Colon (tissue), 2 donors: ENCODE measurements at regions not wholly inside any gene's neighbourhood (a gene's known extent, or its start where the extent isn't known, plus 50 kb on each side); places are given as distances from the start of the nearest gene placed in this dataset.

Experiments used
- FAIRE-seq: peaks from 2 replicates; lab custom pipeline; 2012; peaks lifted over from hg19 to GRCh38; lab: Jason Lieb, UNC
- donor health status: control.
- donor health status: control.

- no peak for FAIRE-seq
Observed at GRCh38 chr5:20276061-20276958, 288.3 kb upstream of the CDH18 start.

- no peak for FAIRE-seq
Observed at GRCh38 chr5:20266066-20266465, 278.1 kb upstream of the CDH18 start.

- FAIRE-seq = no peak
Observed at GRCh38 chr5:20262896-20263295, 274.9 kb upstream of the CDH18 start.

GRCh38 chr5:20254748-20255147 lies 266.7 kb upstream of the CDH18 start:
- FAIRE-seq = no peak

GRCh38 chr5:20248118-20248517 lies 260.1 kb upstream of the CDH18 start:
- no peak for FAIRE-seq

GRCh38 chr5:20245432-20245974 lies 257.5 kb upstream of the CDH18 start:
- FAIRE-seq = no peak

GRCh38 chr5:20241351-20241750 lies 253.4 kb upstream of the CDH18 start:
- FAIRE-seq = no peak

- no peak for FAIRE-seq
Observed at GRCh38 chr5:20231040-20231439, 243.0 kb upstream of the CDH18 start.

- no peak for FAIRE-seq
Observed at GRCh38 chr5:20230010-20230409, 242.0 kb upstream of the CDH18 start.

GRCh38 chr5:20229303-20230005 lies 241.5 kb upstream of the CDH18 start:
- FAIRE-seq = no peak

GRCh38 chr5:20224966-20225365 lies 237.0 kb upstream of the CDH18 start:
- no peak for FAIRE-seq

GRCh38 chr5:20224046-20224445 lies 236.0 kb upstream of the CDH18 start:
- no peak for FAIRE-seq

- FAIRE-seq = no peak
Observed at GRCh38 chr5:20223451-20223850, 235.5 kb upstream of the CDH18 start.

GRCh38 chr5:20215257-20215656 lies 227.3 kb upstream of the CDH18 start:
- FAIRE-seq = no peak

GRCh38 chr5:20213803-20214202 lies 225.8 kb upstream of the CDH18 start:
- FAIRE-seq = no peak

GRCh38 chr5:20212701-20213100 lies 224.7 kb upstream of the CDH18 start:
- FAIRE-seq = no peak

- FAIRE-seq = no peak
Observed at GRCh38 chr5:20166456-20166855, 178.5 kb upstream of the CDH18 start.

- no peak for FAIRE-seq
Observed at GRCh38 chr5:20158006-20158405, 170.0 kb upstream of the CDH18 start.

- no peak for FAIRE-seq
Observed at GRCh38 chr5:20157089-20157488, 169.1 kb upstream of the CDH18 start.

GRCh38 chr5:20145240-20145639 lies 157.2 kb upstream of the CDH18 start:
- no peak for FAIRE-seq

GRCh38 chr5:20129501-20129900 lies 141.5 kb upstream of the CDH18 start:
- no peak for FAIRE-seq

GRCh38 chr5:20128343-20128742 lies 140.3 kb upstream of the CDH18 start:
- FAIRE-seq = no peak

- FAIRE-seq = no peak
Observed at GRCh38 chr5:20114526-20114925, 126.5 kb upstream of the CDH18 start.
